ENCODE measurements at regions not wholly inside any gene's neighbourhood (a gene's known extent, or its start where the extent isn't known, plus 50 kb on each side); places are given as distances from the start of the nearest gene placed in this dataset.
"Not testable (repeated sequence)": the region's sequence is repeated elsewhere in the genome, so short reads cannot be mapped to it uniquely, and the experiment has no call there.

DNA sequence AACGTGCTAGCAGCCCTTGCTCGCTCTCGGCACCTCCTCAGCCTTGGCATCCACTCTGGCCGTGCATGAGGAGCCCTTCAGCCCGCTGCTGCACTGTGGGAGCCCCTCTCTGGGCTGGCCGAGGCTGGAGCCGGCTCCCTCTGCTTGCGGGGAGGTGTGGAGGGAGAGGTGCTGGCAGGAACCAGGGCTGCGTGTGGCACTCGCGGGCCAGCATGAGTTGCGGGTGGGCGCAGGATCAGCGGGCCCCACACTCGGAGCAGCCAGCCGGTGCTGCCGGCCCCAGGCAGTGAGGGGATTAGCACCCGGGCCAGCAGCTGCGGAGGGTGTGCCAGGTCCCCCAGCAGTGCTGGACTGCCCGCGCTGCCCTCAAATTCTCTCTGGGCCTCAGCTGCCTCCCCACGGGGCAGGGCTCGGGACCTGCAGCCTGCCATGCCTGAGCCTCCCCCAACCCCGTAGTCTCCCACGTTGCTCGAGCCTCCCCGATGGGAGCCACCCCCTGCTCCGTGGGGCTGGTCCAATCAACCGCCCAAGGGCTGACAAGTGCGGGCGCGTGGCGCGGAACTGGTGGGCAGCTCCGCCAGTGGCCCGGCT, 1743.4 kb upstream of the CELF4 start:
- DNase-seq: not testable (repeated sequence)

DNA sequence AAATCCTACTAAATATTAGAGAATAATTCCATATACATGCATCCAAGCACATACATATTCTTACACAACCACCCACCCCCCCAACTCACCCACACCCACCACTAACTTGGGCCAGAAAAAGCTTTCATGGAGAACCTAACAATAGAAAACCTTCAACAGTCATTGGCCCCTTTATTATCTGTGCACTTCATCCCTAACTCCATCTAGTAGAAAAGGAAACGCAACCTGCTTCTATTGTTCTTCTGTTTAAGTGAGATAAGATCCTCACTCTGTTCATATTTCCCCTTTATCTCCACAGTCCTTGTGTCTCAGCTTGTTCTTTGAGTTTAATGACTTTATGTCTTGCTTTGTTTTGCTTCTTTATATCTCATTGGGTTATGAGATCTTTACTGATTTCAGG, 1740.2 kb upstream of the CELF4 start:
- no peak for DNase-seq

- DNase-seq: no peak
Observed at GRCh38 chr18:39302481-39302880, 1736.9 kb upstream of the CELF4 start.

DNA sequence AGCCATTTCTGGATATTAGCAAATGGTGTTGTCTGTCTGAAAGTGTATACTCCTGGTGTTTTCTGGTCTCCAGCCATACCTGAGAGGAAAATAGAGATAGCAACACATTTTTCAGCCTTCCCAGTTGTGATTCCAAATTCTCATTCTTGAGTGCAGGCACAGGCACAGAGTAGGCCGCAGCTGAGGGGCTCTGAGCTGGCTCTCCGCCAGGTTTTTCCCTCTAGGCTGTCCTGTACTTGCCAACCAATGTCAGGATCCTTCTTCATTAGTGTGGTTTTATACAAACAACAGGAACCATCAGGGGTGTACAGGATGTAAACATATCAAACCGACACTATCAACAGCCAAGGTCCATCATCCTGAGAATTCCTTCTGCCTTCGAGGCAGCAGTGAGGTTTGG, 1733.6 kb upstream of the CELF4 start:
- no peak for DNase-seq

GRCh38 chr18:39297225-39297624, 1731.6 kb upstream of the CELF4 start:
- DNase-seq: no peak

GRCh38 chr18:39296293-39296888, 1730.8 kb upstream of the CELF4 start:
- DNase-seq: no peak

GRCh38 chr18:39276764-39277163, 1711.2 kb upstream of the CELF4 start:
- no peak for DNase-seq

GRCh38 chr18:39274535-39274934, 1708.9 kb upstream of the CELF4 start:
- DNase-seq: no peak

- no peak for DNase-seq
Observed at GRCh38 chr18:39272230-39272629, 1706.6 kb upstream of the CELF4 start.

- no peak for DNase-seq
Observed at GRCh38 chr18:39271654-39272053, 1706.1 kb upstream of the CELF4 start.

- no peak for DNase-seq
Observed at GRCh38 chr18:39260565-39260964, 1695.0 kb upstream of the CELF4 start.

DNA sequence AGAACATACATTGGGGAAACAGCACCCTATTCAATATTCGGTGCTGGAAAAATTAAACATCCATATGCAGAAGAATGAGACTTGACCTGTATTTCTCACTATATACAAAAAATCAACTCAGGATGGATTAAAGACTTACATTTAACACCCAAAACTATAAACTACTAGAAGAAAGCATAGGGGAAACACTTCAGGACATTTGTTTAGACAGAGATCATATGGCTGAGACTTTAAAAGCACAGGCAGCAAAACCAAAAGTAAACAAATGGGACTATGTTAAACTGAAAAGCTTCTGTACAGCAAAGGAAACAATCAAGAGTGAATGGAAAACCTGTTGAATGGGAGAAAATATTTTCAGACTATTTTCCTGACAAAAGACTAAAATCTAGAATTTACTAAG, 1694.1 kb upstream of the CELF4 start:
- DNase-seq: no peak

DNA sequence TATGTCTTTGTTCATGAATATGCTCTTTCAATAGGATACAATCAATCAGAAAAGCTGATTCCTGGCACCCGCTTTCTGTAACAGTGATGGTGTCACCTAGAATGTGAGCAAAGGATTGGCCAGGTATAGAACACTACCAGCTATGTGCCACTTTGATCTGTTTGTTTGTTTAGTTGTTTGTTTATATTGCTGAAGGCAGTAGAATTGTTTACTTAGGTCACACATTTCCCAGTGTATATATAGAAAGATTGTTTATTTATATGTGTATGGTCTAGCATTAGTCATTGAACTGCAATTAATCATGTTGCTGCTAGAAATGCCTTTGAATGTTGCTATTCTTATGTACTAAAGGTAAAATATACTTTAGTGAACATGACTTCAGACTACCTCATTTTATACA, 1678.6 kb upstream of the CELF4 start:
- no peak for DNase-seq

GRCh38 chr18:39241534-39241933, 1675.9 kb upstream of the CELF4 start:
- DNase-seq: no peak

DNA sequence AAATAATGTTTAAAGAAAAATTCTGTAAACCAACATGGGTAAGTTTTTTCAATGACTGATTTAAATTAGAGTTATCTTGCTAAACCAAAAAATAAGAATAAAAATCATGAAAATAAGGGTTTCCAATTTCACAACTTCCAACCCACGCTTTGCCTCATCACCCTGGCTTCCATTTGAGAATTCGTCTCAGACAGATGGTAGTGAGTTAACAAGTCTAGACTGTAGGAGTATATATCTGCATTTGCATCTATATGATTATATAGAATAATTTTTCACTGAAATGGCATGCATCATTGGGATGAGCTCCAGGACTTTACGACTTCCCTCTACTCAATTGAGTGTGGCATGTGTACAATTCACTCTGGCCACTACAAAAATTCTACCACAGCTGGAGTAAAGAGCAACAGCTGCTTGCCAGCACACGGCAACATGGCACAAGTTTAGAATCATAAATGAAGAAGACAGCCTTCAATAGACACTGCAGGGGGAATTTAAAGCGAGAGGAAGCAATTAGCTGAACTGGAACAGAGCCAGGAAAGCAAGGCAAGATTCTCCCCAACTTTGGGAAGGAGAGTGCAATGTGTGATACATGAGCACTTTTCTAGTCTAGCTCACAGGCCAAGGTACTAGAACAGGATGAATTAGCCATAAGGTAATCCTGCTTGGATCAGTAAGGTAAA, 1673.5 kb upstream of the CELF4 start:
- DNase-seq: no peak

- no peak for DNase-seq
Observed at GRCh38 chr18:39235118-39235719, 1669.6 kb upstream of the CELF4 start.

GRCh38 chr18:39232937-39233336, 1667.3 kb upstream of the CELF4 start:
- no peak for DNase-seq

- DNase-seq: no peak
Observed at GRCh38 chr18:39232490-39232889, 1666.9 kb upstream of the CELF4 start.

DNA sequence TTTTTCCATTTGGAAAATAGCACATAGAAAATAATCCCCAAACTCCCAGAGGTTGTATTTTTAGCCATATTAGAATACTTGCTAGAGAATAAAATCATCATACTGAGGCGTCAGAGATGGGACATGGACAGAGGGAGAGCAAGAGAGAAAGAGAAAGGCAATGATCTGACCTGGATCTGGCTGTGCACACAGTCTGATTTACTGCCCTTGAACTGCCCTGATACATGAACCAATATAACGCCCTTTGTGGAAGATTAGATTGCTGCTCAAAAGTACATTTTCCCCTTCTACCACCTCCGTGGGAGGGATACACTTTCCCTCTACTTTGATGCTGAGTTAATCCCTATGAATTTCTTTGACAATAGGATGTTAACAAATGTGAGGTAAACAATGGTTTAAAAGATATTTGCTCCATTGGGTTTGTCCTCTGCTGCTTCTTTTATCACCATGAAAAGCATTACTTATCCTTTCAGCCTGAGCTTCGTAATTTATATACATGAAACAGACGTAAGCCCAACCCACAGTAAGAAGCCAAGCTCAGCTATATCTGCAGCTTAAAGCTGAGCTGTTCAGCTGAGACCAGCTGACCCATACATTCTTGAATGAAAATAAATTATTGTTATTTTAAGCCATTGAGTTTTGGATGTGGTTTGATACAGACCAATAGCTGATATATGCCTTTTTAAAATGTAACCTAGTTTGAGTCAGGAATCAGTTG, 1664.6 kb upstream of the CELF4 start:
- DNase-seq: no peak

DNA sequence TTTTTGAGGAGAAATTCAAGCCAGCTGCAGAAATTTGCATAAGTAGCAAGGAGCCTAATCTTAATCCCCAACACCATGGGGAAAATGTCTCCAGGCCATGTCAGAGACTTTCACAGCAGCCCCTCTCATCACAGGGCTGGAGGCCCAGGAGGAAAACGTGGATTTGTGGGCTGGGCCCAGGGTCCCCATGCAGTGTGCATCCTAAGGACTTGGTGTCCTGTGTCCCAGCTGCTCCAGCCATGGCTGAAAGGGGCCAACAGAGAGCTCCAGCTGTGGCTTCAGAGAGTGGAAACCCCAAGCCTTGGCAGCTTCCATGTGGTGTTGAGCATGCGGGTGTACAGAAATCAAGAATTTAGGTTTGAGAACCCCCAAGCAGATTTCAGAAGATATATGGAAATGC, 1662.2 kb upstream of the CELF4 start:
- not testable (repeated sequence) for DNase-seq

- DNase-seq: no peak
Observed at GRCh38 chr18:39225373-39225772, 1659.8 kb upstream of the CELF4 start.

DNA sequence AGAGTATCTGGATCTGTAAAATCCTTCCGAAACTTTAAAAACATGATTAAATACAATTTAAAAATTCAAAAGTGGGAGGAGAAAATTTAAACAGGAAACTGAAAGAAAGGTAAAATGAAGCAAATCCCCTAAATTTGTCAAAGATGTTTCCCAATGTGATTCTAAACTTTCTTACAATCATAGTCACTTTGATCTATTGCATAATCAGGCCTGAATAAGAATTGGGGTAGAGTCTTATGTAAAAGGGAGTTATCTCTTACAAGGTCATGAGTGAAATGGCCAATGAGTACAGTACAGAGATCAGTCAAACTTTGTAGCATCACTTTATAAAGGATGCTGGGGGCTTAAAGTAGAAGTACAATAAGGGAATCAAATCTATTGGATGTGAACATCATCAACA, 1657.7 kb upstream of the CELF4 start:
- DNase-seq: no peak

GRCh38 chr18:39215920-39216319, 1650.3 kb upstream of the CELF4 start:
- DNase-seq: no peak

DNA sequence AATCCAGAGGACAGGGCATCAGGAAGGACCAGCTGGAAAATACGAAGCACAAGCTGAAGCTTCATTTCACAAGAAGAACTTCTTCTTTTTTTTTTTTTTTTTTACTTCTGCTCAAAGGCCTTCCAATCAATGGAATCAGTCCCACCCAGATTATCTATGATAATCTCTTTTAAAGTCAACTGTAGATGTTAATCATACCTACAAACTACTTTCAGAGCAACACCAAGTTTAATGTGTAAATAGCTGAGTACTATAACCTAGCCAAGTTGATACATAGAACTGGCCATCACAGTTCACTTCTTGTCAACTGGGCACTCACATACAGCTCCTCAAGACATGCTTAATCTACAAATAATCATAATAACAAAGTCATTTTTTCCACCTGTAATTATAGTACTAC, 1645.9 kb upstream of the CELF4 start:
- no peak for DNase-seq
